ENCODE measurements at regions not wholly inside any gene's neighbourhood (a gene's known extent, or its start where the extent isn't known, plus 50 kb on each side); places are given as distances from the start of the nearest gene placed in this dataset.

GRCh38 chr11:115720602-115721245, 216.5 kb upstream of the CADM1 start:
- no peak for TF ChIP-seq CTCF (IDR thresholded peaks at IDR 0.05)
- TF ChIP-seq POLR2A (IDR thresholded peaks at IDR 0.05), result no peak

Data from prostate gland (tissue), 2 donors.